HG03039 (cell line): ENCODE measurements at regions not wholly inside any gene's neighbourhood (a gene's known extent, or its start where the extent isn't known, plus 50 kb on each side); places are given as distances from the start of the nearest gene placed in this dataset.
A peak's percentile ranks its signal among the peaks of the same experiment; 100 is the strongest.
"Not testable (repeated sequence)": the region's sequence is repeated elsewhere in the genome, so short reads cannot be mapped to it uniquely, and the experiment has no call there.

Source experiments
- ATAC-seq: cut with Tn5 transposase; IDR thresholded peaks from one replicate; pipeline ENCODE4 v1.9.1; 2021; ENCODE audit warnings: mild to moderate bottlenecking, moderate library complexity; ENCODE audit not compliant: unreplicated experiment

DNA sequence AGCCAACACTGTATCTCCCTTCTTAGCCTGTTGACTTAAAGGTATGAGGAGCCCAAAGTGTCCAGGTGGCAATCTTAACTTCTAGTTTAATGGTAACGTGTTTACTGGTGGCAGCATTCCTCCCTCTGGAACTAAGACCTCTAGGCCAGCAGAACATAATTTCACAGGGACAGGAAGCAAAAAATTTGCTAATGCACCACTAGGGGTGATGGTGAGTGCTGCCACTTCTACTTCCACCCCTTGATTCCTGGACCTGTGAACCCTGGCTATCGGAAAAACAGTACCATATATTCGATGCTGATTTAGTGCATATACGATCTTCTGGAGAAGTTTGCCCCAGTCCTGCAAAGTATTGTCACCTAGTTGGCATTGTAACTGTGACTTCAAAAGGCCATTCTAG lies 743.2 kb upstream of the RGMB start:
- not testable (repeated sequence) for ATAC-seq

DNA sequence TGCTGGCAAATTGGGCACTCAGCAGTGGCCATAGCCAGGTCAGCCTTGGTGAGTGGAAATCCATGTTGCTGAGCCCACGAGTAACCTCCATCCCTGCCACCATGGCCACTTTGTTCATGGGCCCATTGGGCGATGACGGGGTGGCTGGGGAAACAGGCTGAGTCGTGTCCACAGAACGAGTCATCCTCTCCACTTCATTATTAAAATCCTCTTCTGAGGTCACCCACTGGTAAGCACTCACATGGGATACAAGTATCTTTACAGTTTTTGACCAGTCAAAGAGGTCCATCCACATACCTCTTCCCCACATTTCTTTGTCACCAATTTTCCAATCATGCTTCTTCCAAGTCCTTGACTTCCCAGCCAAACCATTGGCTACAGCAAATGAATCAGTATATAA lies 742.4 kb upstream of the RGMB start:
- not testable (repeated sequence) for ATAC-seq

DNA sequence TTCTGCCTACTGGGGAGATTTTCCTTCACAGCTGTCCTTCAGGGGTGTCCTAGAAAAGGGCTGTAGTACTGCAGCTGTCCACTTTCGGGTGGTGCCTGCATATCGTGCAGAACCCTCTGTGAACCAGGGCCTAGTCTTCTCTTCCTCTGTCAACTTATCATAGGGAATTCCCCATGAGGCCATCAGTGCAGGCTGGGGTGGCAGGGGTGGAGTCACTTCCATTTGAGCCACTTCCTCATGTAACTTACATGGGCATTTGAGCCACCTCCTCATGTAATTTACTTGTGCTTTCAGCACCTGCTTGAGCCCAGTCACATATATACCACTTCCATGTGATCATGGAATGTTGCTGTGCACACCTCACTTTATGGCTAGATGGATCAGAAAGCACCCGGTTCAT lies 742.0 kb upstream of the RGMB start:
- ATAC-seq = peak; percentile 61

DNA sequence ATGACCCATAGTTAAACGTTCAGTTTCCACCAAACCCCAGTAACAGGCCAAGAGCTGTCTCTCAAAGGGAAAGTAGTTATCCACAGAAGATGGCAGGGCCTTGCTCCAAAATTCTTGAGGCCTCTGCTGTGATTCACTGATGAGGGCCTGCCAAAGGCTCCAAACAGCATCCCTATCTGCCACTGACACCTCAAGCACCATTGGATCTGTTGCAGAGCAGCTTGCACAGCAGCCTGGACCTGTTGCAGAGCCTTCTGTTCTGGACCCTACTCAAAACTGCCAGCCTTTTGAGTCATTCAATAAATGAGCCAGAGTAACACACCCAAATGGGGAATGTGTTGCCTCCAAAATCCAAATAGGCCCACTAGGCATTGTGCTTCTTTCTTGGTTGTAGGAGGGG lies 741.5 kb upstream of the RGMB start:
- no peak for ATAC-seq

DNA sequence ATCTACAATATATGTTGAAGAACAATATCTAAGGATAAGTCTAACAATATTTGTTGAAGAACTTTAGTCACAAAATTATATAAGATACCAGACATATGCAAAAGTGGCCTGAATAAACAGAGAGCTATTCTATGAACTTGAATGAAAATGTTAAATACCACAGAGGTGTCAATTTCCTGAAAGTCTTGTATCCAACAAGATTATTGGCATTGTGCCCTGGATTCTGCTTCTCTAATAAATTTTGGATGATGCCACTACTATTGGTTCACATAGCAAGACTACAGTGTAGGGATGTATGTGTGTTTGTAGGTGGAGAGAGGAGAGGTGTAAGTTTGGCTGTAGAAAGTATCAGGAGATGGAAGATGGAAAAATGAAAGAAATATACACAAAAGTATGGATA lies 731.8 kb upstream of the RGMB start:
- no peak for ATAC-seq

DNA sequence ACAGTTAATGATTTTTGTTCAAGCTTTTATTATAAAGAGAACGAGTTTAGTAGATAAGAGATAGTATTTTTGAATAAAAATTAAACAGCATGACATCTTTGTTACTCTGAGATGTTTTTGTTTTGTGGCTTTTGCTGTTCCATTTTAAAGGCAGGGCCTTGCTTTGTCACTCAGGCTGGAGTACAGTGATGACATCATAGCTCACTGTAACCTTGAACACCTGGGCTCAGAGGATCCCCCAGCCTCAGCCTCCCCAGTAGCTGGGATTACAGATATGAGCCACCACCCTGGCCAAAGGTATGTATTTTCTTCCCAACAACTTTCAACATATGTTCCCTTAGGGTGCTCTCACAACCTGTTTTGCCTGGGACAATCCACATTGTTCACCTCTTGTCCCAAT lies 730.9 kb upstream of the RGMB start:
- no peak for ATAC-seq

GRCh38 chr5:98042961-98043360 lies 730.5 kb upstream of the RGMB start:
- ATAC-seq = no peak

DNA sequence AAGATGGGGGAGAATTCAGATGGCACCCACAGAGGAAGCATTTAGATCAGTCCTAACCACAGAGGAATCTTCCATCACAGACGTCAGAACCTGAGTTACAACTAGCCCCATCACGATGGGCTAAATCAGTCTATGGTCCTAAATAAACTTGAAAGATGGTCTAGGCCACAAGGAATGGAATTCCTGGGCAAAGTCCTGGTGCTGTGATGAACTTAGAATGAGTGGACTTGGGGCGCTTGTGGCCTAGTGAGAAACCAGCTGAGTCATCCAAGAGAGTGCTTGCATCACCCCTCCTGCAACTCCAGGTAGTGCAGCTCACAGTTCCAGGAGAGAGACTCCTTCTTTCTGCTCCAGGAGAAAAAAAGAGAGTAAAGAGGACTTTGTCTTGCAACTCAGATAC lies 722.9 kb upstream of the RGMB start:
- ATAC-seq = no peak

DNA sequence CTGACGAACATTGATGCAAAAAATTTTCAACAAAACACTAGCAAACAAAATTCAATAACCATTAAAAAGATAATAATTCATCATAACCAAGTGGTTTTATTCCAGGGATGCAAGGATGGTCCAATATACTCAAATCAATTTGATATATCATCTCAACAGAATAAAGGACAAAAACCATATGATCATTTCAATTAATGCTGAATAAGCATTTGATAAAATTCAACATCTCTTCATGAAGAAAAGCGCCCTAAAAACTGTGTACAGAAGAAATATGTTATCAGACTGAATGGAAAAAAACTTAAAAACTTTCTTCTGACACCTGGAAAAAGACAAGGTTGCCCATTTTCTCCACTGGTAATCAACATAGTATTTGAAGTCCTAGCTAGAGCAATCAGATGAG lies 720.3 kb upstream of the RGMB start:
- no peak for ATAC-seq

GRCh38 chr5:98060148-98060547 lies 713.3 kb upstream of the RGMB start:
- no peak for ATAC-seq

- no peak for ATAC-seq
Measured at GRCh38 chr5:98064118-98064685, 709.3 kb upstream of the RGMB start.

DNA sequence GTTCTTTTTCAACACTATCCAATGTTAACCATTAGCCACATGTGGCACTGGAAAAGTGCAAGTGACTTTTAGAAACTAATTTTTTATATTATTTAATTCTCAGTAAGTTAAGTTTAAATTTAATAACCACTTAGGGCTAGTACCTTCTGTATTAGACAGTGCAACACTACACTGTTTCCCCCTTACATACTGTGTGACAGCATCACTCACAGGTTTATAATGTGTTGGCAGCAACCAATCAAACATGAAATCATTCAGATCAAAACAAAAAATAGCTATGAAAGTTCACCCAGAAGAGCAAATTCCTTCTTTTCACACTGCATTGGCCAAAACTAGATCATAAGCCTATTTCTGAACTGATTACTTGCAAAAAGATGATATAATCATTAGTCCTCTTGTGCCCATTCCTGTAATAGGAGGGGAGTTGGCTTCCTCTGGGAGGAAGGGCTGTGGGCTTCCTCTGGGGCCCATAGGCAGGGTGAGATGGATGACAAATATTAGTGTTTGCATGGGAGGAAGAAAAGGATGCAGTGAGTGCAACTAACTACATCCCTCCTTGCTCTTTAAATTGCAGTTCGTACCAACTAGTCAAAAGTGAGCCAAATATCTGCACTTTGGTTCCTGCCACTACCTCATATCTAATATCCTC lies 708.1 kb upstream of the RGMB start:
- no peak for ATAC-seq

- no peak for ATAC-seq
Measured at GRCh38 chr5:98066910-98067309, 706.6 kb upstream of the RGMB start.

DNA sequence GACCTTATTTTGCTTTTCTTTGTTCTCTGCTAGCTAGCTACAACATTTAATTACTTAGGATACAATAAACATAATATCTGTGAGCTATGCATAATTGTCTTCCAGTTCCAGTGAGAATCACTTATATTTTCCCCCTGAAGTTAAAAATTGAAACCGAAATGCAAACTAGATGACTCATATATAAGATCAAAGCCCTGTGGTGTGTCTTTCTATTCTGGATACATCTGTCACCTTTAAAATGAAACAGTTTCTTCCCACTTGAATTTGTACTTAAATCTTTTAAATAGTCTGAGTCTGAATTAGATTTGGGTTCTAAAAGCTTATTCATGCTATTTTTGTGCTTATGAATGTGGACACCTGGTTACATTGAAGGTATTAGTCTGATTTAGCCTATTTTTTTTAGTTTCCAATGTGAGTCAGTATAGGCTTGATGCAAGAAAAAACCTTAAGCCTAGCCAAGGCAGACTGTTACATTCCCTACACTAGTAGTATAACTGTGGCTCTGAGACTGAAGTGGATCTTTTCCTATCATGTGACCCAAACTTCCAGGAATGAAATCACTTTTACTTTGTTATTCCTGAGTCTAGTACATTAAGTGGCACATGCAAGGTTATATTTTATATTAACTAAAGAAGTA lies 703.5 kb upstream of the RGMB start:
- ATAC-seq = peak; percentile 67

- no peak for ATAC-seq
Measured at GRCh38 chr5:98072921-98073320, 700.5 kb upstream of the RGMB start.

GRCh38 chr5:98076501-98076900 lies 697.0 kb upstream of the RGMB start:
- no peak for ATAC-seq

- ATAC-seq = no peak
Measured at GRCh38 chr5:98085593-98085992, 687.9 kb upstream of the RGMB start.

- ATAC-seq = no peak
Measured at GRCh38 chr5:98095072-98095471, 678.4 kb upstream of the RGMB start.

- no peak for ATAC-seq
Measured at GRCh38 chr5:98096155-98096554, 677.3 kb upstream of the RGMB start.

DNA sequence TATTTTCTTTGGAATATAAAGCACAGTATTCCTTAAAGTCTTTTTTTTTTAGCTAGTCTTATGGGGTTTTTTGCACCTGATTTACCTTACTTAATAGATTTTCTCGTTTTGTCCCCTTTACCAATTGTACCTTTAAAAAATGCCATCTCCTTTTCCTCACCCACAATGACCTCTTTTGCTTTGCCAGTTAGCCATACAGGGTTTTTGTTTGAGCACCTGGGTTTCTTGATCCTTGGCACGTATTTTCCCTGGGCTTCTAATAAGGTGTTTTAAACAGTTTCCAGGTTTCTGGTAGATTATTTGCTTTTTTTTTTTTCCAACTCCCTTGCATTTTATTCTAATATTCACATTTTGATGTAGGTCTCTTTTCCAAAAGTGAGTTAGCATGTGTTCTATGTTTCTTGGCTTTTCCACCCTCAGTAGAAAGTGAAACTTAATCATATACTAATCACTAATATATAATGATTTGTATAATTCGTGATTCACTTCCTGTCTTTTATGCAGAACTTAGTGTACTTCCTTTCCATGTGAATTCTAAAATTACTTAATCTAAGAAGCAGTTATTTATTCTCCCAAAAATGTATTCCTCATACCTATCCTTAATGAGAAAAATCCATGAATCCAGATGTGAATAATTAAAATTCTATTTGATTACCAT lies 673.9 kb upstream of the RGMB start:
- no peak for ATAC-seq

GRCh38 chr5:98101131-98101530 lies 672.3 kb upstream of the RGMB start:
- no peak for ATAC-seq

- no peak for ATAC-seq
Measured at GRCh38 chr5:98102936-98103335, 670.5 kb upstream of the RGMB start.
